Activated effector memory CD4-positive, alpha-beta T cell treated with anti-CD3 and anti-CD28 coated beads, Interleukin-2, amount 50 U/mL, for 16 hours (primary cell): ENCODE measurements at regions not wholly inside any gene's neighbourhood (a gene's known extent, or its start where the extent isn't known, plus 50 kb on each side); places are given as distances from the start of the nearest gene placed in this dataset.

Experiments
- DNase-seq: peaks from one replicate; pipeline ENCODE4 v3.0.0-alpha.2; 2020

DNA sequence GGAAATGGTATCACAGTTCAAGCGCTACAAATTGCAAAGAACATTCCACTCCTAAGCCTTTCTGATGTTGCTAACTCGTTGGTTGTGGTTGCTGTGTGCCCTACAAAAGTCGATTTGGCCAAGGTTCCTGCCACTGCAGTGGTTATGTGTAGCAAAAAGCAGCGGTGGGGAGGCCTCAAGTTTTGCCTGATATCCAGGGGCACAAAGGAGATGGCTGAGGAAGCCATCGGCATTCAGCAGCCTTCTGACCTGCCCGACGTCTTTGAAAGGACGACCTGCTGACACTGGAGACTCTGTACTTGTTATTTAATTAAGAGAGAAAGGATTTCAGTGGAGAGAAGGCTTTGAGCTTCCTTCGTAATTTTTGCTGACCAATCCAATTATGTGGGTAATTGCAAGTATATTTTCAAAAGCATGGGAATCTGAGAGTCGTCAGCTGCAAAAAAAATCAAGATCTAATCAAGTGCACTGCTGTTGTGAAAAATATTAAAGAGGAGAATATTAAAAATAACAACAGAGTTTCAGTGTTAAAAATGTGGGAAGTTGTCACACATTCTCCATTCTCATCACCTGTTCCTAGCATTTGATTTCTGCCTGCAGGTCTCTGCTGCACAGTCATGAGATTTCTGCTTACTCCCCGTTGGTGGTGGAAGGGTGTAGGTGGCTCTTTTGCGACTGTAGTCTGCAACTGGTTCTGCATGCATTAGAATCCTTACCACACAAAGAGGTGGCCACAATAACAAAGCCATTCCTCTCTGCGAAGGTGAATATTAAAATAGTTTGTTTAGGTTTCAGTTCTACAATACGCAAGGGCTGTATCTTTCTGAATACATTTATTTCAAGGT is 319.2 kb downstream of the IRX2 start:
- no peak for DNase-seq

DNA sequence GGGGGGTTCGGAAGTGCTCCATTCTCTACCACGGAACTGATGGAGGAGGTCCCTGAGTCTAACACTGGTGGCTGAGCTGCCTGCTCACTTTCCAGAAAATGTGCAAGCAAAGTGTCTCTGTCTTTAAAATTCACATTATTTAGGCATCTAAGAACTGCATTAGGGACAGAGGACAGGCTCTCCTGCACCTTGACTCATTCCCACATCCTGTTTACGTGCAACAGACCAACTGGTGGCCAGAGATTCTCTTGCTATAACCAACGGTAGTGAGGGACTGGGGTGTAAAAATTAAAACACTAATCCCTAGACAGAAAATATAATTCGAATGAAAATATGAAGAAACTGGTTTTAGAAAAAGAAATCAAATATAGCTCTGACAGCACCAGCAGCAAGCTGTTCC is 320.9 kb downstream of the IRX2 start:
- DNase-seq: no peak

DNA sequence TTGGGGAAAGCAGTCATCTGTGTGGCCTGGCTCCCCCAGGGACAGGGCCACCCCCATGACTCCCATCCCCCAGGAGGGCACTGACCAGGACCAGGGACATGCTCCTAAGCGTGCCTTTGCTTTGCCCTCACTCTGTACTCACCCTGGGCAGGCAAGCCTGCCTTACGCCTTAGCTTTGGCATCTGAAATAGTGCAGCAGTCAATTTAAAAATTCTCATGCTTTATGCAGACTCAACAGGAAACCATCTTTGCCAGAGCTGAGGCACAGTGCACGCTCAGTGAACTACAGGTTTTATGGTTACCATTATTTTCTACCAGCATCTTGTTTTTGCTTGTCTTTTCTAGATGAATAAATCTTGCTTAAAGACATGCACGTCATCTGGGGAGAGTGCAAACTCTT is 323.5 kb downstream of the IRX2 start:
- DNase-seq: no peak

GRCh38 chr5:2423634-2424033 is 327.8 kb downstream of the IRX2 start:
- DNase-seq: no peak

GRCh38 chr5:2417301-2417700 is 334.2 kb downstream of the IRX2 start:
- no peak for DNase-seq

DNA sequence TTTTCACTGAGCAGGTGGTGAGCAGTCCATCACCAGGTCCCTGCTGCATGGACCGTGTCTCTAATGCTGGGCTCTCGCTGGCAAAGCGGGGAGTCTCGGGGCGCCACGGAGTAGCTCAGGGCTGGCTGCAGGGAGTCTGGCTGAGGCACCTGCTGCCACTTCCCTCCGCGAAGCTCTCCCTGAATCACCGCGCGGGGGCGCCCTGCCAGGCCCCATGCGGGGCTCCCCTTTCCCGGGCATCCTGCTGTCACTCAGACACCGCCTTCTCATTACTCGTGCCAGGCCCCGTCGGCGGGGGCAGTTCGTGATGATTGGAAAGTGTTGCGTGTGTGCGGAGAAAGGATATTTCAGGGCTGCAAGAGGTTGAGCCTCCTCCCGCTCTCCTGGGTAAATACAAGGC is 335.8 kb downstream of the IRX2 start:
- DNase-seq: no peak

DNA sequence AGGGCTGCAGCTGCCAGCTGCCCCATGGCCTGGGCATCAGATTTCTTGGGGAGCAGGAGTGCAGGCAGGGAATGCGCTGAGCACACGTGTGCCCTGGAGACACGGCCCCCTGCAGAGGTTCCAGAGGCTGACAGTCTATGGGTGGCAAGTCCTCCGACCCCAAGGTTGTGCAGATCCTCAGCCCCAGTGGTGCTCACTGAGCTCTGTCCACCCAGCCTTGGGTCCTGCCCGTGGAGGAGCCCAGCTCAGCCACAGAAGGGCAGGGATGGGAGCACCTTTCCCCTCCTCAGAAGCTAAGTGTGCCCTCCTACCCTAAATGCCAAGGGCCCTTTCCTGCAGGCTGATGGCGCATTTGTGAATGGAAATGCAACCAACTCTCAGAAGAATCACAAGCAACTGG is 341.0 kb downstream of the IRX2 start:
- DNase-seq: no peak

DNA sequence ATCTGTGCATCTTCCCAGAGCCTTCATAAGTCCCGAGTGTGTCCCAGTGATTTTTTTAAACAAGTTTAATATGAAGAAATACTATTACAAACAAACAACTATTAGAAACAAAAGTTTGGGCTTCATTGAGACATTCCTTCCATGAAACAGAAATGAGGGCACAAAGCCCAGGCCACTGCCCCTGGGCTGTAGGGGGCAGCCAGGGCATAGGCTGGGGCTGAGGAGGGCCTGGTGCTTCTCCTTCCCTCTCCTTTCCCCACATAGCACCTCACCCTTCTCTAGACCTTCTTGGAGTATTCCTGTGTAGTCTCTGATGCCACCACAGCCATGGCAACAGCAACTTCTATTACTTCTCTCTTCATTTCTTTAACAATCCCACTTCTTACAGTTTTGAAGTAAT is 348.2 kb downstream of the IRX2 start:
- no peak for DNase-seq

- no peak for DNase-seq
Measured at GRCh38 chr5:2399804-2400203, 351.7 kb downstream of the IRX2 start.

GRCh38 chr5:2399096-2399495 is 352.4 kb downstream of the IRX2 start:
- DNase-seq: no peak

DNA sequence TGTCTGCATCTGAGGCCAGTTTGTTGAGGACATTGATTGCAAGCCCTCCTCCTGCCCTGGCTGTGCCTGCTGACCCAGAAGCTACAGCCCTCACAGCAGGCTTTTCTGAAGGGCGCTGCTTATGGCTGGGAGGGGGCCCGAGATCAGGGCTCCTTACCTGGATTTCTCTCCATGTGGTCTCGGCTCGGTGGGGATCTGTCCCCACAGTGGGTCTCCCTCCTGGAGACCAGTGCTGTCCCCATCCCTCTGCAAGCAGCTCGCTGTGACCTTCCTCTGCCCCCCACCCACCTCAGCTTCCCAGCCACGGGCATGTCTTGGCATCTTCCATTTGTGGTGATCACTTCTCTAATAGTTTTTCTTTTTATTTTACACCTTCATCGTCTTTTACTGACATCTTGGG is 357.9 kb downstream of the IRX2 start:
- DNase-seq: no peak

DNA sequence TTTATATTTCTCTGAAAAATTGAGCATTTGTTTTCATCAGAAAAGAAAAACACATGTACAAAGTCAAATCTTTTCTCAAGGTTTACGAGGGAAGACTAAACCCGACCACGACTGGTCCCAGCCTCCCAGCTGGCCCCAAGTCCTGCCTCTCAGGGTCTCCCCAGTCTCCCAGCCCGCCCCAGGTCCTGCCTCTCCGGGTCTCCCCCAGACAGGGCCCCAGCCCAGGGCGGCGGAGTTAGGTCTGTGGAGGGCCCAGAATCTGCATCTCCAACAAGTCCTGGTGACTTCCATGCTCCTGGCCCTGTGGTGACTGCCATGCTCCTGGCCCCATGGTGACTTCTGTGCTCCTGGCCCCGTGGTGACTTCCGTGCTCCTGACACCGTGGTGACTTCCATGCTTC is 359.9 kb downstream of the IRX2 start:
- DNase-seq: no peak

GRCh38 chr5:2391021-2391420 is 360.5 kb downstream of the IRX2 start:
- no peak for DNase-seq

GRCh38 chr5:2388571-2388970 is 362.9 kb downstream of the IRX2 start:
- DNase-seq: no peak

DNA sequence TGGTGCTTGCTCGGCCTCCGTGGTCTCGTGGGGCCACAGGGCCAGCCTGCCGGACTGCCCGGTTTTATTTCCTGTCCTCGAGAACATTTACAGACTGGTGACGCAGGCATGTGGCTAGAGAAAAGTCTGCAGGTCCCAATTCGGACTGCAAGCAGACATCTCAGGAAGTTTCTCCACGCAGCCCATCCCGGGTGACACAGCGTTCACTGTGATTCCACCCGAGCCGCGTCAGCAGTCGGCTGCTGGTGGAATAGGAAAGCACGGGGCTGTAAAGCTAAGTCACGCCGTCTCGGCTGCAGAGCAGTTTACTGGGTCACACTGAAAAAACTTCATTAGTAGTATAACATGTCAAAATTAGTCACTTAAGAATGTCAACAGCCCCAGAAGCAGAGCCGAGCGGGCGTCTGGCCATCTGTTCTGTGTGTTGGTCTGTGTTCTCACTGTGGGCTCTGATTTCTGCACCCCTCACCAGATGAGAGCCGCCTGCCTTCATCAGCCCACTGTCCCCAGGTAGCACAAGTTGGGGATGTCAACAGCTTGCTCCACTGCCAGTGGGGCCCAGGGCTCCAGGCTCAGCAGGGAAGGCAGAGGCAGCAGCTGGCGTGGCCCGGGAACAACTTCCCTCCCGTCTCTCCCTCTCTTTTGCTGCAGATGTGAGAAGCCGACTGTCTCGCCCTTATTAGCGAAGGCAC is 363.7 kb downstream of the IRX2 start:
- DNase-seq: no peak

GRCh38 chr5:2387250-2387633 is 364.2 kb downstream of the IRX2 start:
- no peak for DNase-seq

DNA sequence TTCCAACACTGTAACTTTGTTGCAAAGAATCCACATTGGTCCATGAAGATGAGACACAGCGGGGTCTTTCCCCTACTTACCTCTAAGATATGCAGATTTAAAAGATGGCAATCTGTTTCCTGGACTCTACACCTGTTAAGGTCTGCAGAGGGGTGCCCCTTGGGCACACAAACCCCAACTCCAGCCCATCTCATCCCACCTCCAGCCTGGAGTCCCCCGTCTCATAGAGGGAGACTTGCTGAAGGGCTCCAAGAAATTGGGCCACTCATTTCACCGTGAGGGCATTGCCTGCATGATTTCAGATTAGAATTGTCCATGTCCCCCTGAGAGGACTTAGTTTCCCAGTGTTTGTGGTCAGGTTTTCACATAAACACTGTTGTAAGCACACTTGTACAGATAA is 365.7 kb downstream of the IRX2 start:
- DNase-seq: no peak

DNA sequence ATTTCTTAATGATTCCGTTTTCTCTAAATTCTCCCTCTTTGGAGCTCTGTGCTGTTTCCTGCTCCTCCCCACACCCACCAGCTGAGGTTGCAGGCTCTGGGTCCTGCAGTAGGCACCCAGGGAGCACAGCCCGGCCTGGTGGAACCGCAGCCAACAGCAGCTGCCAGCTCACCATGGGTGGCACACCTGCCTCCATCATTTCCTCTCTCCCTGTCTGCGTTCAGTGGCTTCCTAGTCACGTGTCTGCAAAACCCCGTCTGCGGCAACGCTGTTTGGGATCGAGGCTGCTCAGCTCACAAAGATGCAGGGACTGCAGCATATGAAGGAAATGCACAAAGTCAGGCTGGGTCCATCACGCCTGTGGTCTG is 367.8 kb downstream of the IRX2 start:
- DNase-seq: no peak

DNA sequence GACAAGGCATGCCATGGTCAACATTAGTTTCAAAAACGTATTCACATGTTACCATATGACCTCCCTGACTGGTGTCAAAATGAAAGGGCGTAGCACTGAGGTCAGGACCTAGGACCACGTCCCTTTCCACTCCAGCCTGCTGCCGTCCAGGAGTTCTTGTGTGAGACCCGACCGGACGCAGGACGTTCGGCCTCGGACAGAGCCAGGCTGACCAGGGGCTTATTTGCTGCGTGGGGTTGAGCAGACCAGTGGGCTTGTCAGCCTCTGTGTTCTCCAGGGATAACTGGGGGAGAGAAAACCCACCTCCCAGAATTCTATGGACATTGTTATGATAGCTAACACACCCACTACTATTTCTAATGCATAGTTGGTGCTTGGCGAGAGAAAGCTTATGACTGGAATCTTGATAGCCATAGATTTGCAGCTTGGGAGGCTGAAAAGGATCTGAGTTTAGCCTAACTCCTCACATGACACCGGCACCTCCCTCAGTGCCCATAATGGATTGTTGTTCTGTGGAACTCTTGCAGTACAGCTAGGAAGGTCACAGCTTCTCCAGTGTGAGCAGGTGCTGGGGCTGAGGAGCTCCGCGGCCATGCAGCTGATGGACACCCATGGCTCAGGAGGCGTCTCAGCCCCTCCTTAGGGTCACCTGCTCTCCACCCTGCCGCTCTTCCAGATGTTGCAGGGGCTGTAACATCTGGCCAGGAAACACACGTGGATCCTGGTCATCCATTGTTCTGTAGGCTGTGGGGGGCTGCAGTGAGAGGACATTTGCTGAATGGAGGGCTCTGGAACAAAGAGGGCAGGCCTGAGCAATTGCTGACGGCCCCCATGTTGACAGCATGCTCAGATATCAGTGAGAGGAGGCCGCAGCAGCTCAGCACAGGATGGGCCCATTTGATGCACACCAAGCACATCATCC is 368.4 kb downstream of the IRX2 start:
- no peak for DNase-seq

DNA sequence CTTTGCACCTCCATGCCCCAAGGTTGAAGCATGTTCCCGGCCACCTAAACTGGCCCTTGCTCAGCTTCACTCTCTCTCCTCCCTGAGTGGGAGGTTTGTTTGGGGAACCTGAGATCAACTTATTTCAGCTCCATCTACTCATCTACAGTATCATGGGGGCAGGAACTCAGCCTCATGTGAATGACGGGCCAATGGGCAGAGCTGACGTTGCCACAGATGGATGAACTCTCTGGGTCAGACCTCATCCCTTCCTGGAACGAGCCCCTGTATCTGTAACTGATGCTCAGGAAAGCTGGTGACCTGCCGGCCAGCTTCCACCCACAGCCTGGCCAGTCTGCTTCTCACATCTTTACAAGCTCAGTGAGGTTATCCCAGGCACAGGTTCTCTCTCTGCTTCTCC is 369.6 kb downstream of the IRX2 start:
- DNase-seq: no peak

- no peak for DNase-seq
Measured at GRCh38 chr5:2381070-2381469, 370.4 kb downstream of the IRX2 start.

GRCh38 chr5:2378976-2379375 is 372.5 kb downstream of the IRX2 start:
- no peak for DNase-seq

DNA sequence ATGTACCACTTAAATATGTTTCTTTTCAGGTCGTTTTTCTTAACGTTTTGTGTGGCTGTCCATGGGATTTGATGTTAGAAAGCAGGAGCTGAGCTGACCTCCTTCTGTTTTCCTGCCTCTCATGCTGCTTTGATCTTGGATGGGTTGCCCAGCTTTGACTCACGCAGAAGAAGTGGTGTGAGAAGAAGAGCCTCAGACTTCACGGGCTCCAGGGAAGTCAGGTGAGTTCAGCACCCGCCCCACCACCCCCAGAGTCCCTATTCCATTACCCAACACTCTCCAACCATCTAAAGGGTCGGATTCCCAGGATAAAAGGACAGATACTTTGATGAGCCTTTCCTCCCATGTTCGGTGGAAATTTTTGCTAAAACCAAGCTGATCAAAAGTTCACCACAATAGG is 373.4 kb downstream of the IRX2 start:
- DNase-seq: no peak

- DNase-seq: no peak
Measured at GRCh38 chr5:2376486-2376885, 375.0 kb downstream of the IRX2 start.
